Right lobe of liver (tissue), 6 donors: ENCODE measurements at regions not wholly inside any gene's neighbourhood (a gene's known extent, or its start where the extent isn't known, plus 50 kb on each side); places are given as distances from the start of the nearest gene placed in this dataset.

Source experiments
- ATAC-seq, 4 donors: fragments of 200-7000 bp; cut with Tn5 transposase; one replicate each; pipeline ENCODE4 v1.9.1; 2020; ENCODE audit warnings: mild to moderate bottlenecking in 4 of 4, moderate library complexity in 4 of 4
- DNase-seq, 3 donors: peaks; one replicate each; pipeline ENCODE4 v3.0.0-alpha.2; 2020
- H3K27ac ChIP-seq, 3 donors: fragments of 200-600 bp; one replicate each; pipeline ENCODE4 v1.8.0; 2022
- H3K27me3 ChIP-seq, 2 donors: fragments of 200-600 bp; one replicate each; pipeline ENCODE4 v1.8.0; 2022
- H3K36me3 ChIP-seq, 4 donors: fragments of 200-600 bp; sonication (generic) in 1 of 4; one replicate each; pipeline versions ENCODE4 v1.5.1 to v1.8.0; 2017 to 2022; ENCODE audit warnings: control low read depth in 1 of 4
- H3K4me1 ChIP-seq, 4 donors: fragments of 200-600 bp; sonication (generic) in 1 of 4; one replicate each; pipeline versions ENCODE4 v1.5.1 to v1.8.0; 2017 to 2022; ENCODE audit warnings: control low read depth in 1 of 4
- H3K4me3 ChIP-seq, 3 donors: fragments of 200-600 bp; one replicate each; pipeline ENCODE4 v1.8.0; 2022
- H3K9me3 ChIP-seq, 4 donors: fragments of 200-600 bp; sonication (generic) in 1 of 4; one replicate each; pipeline versions ENCODE4 v1.5.1 to v1.8.0; 2017 to 2022; ENCODE audit warnings: control low read depth in 1 of 4
- POLR2A ChIP-seq: fragments of 450-650 bp; IDR thresholded peaks from one replicate; pipeline ENCODE4 v1.6.1; 2017; ENCODE audit warnings: antibody characterized with exemption, mild to moderate bottlenecking
- WGBS: methylation state at CpG from one replicate; pipeline ENCODE4 v1.1.6; 2018; ENCODE audit warnings: low coverage, low lambda C conversion rate; ENCODE audit not compliant: insufficient coverage; ENCODE audit errors: missing lambda C conversion rate; 5-methylcytosine and 5-hydroxymethylcytosine counted together
- intact Hi-C, 2 donors: fragments of 100-400 bp; cut with DNase I; formaldehyde crosslinking; loops; one replicate each; pipeline versions ENCODE4 v1.11.2 to v1.14.1; 2022
- TF ChIP-seq, protein P1 (sequence below), 4 donors: fragments of 200-600 bp in 3 of 4; fragments of 450-650 bp in 1 of 4; IDR thresholded peaks; one replicate each; pipeline versions ENCODE4 v1.5.1 to v1.8.0; 2016 to 2022; ENCODE audit warnings: antibody characterized with exemption in 4 of 4, mild to moderate bottlenecking in 2 of 4
- donor health status: DM: no; HTN: yes; CAD: no.
- donor health status: DM: no; HTN: no; CAD: no.
- donor health status: DM: no; HTN: no; CAD: no.
- donor health status: DM: no; HTN: yes; CAD: no.
- donor health status: DM: no; HTN: yes; CAD: no.

DNA sequence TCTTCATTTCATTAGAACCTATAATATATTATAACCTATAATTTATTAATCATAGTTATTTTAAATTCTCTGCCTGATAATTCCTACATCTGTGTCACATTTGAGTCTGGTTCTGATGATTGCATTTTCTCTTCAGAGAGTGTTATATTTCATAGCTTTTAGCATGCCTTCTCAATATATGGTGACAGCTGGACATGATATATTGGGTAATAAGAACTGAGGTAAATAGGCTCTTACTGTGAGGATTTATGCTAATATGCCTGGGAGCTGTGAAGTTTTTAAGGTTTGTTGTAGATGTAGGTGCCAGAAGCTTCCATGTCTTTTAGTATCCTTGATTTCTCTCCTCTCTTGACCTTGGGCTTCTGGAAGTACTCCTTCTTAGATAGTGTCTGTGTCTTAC, 325.9 kb upstream of the SEMA3D start:
- no peaks in the 10 kb centered on the region for H3K27me3 ChIP-seq
- H3K27ac ChIP-seq, result no peak overlapping the region
- no peak for ATAC-seq
- H3K4me3 ChIP-seq, result no peak overlapping the region
- intact Hi-C loops, result no loop called here
- no peaks in the 10 kb centered on the region for H3K36me3 ChIP-seq
- no peak for DNase-seq
- H3K9me3 ChIP-seq, result no peaks in the 10 kb centered on the region
- no peaks in the 10 kb centered on the region for H3K4me1 ChIP-seq
- TF ChIP-seq, protein P1, sequence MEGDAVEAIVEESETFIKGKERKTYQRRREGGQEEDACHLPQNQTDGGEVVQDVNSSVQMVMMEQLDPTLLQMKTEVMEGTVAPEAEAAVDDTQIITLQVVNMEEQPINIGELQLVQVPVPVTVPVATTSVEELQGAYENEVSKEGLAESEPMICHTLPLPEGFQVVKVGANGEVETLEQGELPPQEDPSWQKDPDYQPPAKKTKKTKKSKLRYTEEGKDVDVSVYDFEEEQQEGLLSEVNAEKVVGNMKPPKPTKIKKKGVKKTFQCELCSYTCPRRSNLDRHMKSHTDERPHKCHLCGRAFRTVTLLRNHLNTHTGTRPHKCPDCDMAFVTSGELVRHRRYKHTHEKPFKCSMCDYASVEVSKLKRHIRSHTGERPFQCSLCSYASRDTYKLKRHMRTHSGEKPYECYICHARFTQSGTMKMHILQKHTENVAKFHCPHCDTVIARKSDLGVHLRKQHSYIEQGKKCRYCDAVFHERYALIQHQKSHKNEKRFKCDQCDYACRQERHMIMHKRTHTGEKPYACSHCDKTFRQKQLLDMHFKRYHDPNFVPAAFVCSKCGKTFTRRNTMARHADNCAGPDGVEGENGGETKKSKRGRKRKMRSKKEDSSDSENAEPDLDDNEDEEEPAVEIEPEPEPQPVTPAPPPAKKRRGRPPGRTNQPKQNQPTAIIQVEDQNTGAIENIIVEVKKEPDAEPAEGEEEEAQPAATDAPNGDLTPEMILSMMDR (IDR thresholded peaks at IDR 0.05), result no peak
- TF ChIP-seq POLR2A, result no peak

DNA sequence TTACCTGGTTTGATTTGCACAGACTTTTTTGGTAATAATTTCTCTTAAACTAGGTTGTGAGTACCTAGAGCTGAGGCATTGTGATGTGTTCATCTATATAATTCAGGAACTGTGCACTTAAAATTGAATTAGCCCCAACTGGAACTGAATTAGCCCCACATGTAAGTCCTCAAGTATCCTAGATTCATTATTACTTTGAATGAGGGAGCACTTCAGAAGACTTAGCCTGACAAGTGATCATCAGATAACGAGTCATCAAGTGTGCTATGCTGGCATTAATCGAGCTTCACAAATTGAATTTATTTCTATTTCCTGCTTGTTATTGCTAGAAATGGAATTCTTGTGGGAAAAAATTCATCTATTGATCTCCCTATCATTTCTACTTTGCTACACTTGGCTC, 323.4 kb upstream of the SEMA3D start:
- 67% methylated on average over 2 of the region's 2 CpGs for WGBS

DNA sequence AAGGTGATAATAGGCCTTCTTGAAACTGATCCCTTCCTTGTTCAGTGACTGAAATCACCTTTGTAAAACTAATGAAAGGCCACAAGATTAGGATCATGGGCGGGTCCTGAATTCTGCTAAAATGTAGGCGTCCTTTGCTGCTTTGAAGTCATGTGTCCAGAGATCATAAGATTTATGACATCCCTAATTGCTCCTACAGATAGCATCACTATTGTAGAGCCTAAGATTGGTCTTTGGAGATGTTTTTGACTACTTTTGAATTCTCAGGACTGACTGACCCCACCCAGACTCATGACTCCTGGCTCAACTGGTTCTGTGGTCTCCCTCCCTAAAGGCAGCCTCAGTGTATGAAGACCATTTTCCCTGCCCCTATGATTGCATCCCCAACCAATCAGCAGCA, 322.6 kb upstream of the SEMA3D start:
- TF ChIP-seq, protein P1 (IDR thresholded peaks at IDR 0.05), result no peak
- TF ChIP-seq POLR2A, result no peak
- H3K4me1 ChIP-seq, result no peaks in the 10 kb centered on the region
- no peak for DNase-seq
- no peak overlapping the region for H3K27ac ChIP-seq
- H3K36me3 ChIP-seq, result no peaks in the 10 kb centered on the region
- ATAC-seq, result no peak
- H3K4me3 ChIP-seq, result no peak overlapping the region
- WGBS, result 31% methylated on average over 2 of the region's 2 CpGs
- intact Hi-C loops, result no loop called here
- no peaks in the 10 kb centered on the region for H3K9me3 ChIP-seq
- H3K27me3 ChIP-seq, result no peaks in the 10 kb centered on the region

More for the DNA sequence above, 323.4 kb upstream of the SEMA3D start:
- TF ChIP-seq, protein P1 (IDR thresholded peaks at IDR 0.05), result no peak
- TF ChIP-seq POLR2A, result no peak
- H3K36me3 ChIP-seq, result no peaks in the 10 kb centered on the region
- no peaks in the 10 kb centered on the region for H3K27me3 ChIP-seq
- ATAC-seq (no peak), DNase-seq (no peak)
- H3K27ac ChIP-seq, result no peak overlapping the region
- H3K9me3 ChIP-seq, result no peaks in the 10 kb centered on the region
- no peaks in the 10 kb centered on the region for H3K4me1 ChIP-seq
- intact Hi-C loops, result no loop called here
- H3K4me3 ChIP-seq, result no peak overlapping the region

DNA sequence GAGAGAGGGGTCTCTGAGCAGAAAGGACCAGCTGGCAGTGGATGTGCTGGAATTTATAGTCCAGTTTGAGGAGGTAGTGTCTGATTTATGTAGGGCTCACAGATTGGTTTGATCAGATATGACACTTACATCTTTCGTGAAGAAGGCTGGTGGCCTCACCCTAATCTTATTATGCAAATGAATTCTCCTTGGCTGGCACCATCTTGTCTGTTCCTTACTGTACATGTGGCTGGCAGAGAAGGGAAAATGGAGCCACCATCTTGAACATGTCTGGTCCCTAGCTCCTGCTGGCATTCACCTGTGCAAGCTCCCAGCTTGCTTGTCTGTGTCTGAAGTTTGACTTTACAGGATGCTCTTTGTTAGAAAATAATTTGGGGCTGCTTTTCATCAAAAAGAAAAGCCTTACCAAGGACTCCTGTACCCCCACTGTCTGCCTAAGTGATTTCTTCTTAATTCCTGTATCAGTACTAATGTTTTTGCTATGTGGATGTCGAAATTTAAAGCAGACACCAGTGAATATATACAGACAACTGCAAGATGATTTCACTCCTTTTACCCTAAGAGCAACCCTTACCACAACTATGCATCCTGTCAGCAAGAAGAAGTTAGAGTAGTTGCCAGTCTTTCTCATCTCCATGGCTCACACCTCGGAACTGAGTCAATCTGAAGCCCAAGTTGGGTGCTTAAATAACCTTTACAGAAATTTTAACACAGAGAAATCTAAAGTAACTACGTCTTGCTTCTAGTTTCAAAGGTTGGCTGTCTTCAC, 322.0 kb upstream of the SEMA3D start:
- WGBS, result 45% methylated on average over 3 of the region's 4 CpGs
- H3K36me3 ChIP-seq, result no peaks in the 10 kb centered on the region
- no peaks in the 10 kb centered on the region for H3K27me3 ChIP-seq
- intact Hi-C loops, result no loop called here
- no peak for ATAC-seq
- no peaks in the 10 kb centered on the region for H3K4me1 ChIP-seq
- no peak overlapping the region for H3K4me3 ChIP-seq
- H3K9me3 ChIP-seq, result no peaks in the 10 kb centered on the region
- H3K27ac ChIP-seq, result no peak overlapping the region
- TF ChIP-seq POLR2A, result no peak
- TF ChIP-seq, protein P1 (IDR thresholded peaks at IDR 0.05), result no peak
- no peak for DNase-seq

DNA sequence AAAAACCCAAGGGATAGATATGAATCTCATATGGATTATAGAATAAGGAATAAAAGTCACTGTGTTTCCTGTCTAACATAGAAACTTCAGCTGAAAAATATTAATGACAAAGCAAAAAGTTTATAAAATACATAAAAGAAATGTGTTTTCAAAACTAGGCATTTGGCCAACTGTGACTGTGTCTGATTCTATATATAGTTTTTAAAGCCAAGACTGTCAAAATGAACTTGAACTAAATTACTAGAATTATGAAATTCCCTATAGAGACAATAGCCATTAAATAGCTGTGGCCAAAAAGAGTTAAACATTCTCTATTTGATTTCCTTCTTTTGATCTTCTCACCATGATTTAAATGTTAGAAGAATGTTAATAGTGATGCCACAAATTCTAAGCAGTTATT, 311.2 kb upstream of the SEMA3D start:
- Histone ChIP-seq H3K4me1 (no peaks in the 10 kb centered on the region), H3K36me3 (no peaks in the 10 kb centered on the region), H3K9me3 (no peaks in the 10 kb centered on the region), H3K27ac (no peak overlapping the region), H3K4me3 (no peak overlapping the region), H3K27me3 (no peaks in the 10 kb centered on the region)
- no peak for TF ChIP-seq POLR2A
- TF ChIP-seq, protein P1 (IDR thresholded peaks at IDR 0.05), result no peak
- DNase-seq, result no peak
- intact Hi-C loops, result no loop called here
- no peak for ATAC-seq
